NB4 (cell line): ENCODE measurements at regions not wholly inside any gene's neighbourhood (a gene's known extent, or its start where the extent isn't known, plus 50 kb on each side); places are given as distances from the start of the nearest gene placed in this dataset.

Source experiments
- DNase-seq: peaks from one replicate; pipeline ENCODE4 v3.0.0; 2010; ENCODE audit warnings: low read depth
- H3K4me3 ChIP-seq: one replicate; pipeline ENCODE4 v1.5.1; 2011; ENCODE audit warnings: mild to moderate bottlenecking, low read depth, low read length, moderate library complexity
- MYC ChIP-seq: IDR thresholded peaks from 2 replicates; pipeline ENCODE4 v1.6.1; 2011; ENCODE audit warnings: low read depth, low read length
- POLR2A ChIP-seq: IDR thresholded peaks from 2 replicates; pipeline ENCODE4 v1.6.1; 2011; ENCODE audit warnings: mild to moderate bottlenecking; ENCODE audit not compliant: insufficient read length; ENCODE audit errors: extremely low read depth
- TF ChIP-seq, protein P1 (sequence below): IDR thresholded peaks from 2 replicates; pipeline ENCODE4 v1.6.1; 2011; ENCODE audit warnings: low read depth, low read length
- TF ChIP-seq, protein P2 (sequence below): IDR thresholded peaks from one replicate; pipeline ENCODE4 v1.5.1; 2012; ENCODE audit warnings: low read depth, low read length

DNA sequence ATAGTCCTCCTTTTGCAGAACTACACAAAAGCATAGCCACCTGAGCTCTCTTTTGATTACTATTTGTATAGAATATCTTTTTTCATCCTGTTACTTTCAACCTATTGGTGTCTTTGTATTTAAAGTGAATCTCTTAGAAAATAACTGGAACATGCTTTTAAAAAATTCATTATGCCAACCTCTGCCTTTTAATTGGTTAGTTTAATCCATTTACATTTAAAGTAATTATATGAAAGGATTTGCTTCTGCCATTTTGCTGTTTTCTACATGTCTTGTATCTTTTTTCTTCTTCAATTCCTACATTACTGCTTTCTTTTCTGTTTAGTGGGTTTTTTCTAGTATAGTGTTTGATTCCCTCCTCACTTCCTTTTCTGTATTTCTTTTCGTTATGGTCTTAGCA lies 407.5 kb upstream of the ZEB2 start:
- TF ChIP-seq, protein P1, sequence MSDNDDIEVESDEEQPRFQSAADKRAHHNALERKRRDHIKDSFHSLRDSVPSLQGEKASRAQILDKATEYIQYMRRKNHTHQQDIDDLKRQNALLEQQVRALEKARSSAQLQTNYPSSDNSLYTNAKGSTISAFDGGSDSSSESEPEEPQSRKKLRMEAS, result no peak
- TF ChIP-seq MYC, result no peak
- no peak for TF ChIP-seq POLR2A
- TF ChIP-seq, protein P2, sequence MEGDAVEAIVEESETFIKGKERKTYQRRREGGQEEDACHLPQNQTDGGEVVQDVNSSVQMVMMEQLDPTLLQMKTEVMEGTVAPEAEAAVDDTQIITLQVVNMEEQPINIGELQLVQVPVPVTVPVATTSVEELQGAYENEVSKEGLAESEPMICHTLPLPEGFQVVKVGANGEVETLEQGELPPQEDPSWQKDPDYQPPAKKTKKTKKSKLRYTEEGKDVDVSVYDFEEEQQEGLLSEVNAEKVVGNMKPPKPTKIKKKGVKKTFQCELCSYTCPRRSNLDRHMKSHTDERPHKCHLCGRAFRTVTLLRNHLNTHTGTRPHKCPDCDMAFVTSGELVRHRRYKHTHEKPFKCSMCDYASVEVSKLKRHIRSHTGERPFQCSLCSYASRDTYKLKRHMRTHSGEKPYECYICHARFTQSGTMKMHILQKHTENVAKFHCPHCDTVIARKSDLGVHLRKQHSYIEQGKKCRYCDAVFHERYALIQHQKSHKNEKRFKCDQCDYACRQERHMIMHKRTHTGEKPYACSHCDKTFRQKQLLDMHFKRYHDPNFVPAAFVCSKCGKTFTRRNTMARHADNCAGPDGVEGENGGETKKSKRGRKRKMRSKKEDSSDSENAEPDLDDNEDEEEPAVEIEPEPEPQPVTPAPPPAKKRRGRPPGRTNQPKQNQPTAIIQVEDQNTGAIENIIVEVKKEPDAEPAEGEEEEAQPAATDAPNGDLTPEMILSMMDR, result no peak
- DNase-seq, result no peak
- H3K4me3 ChIP-seq, result no peak overlapping the region

DNA sequence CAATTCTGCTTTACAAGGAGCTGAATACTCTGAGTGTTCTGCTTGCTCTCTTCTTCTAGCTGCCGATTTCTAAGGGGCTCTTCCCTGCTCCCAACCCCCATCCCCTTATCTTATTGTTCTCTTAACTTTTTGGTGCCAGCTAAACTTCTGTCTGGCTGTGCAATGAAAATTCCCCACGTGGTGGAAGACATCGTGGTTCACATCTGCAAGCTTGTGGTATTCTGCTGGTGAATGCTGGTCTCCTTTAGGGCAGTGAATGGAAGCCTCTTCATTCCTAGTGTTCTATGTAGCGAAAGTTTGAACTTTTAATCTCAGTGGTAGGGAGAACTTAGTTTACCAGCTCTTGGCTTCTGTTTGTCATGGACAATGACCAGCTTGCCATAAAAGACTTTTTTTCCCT lies 406.0 kb upstream of the ZEB2 start:
- no peak for DNase-seq
- TF ChIP-seq MYC (no peak), POLR2A (no peak)
- TF ChIP-seq, protein P2, result no peak
- TF ChIP-seq, protein P1, result no peak
- H3K4me3 ChIP-seq, result no peak overlapping the region

DNA sequence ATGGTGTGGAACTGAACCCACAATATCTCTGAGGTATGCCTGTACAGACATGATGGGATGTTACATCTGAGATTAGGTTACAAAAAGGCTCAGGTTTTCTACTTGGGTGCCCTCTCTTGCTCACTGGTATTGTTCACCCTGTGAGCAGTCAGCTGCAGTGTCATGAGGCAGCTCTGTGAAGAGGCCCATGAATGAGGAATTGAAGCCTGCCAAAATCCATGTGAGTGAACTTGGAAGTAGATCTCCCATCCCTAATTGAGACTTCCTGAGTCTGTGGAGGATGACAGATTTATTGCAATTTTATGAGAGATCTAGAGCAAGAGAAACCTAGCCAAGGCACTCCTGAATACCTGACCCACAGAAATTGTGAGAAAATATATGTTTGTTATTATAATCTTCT lies 404.9 kb upstream of the ZEB2 start:
- TF ChIP-seq, protein P1, result no peak
- TF ChIP-seq, protein P2, result no peak
- TF ChIP-seq POLR2A (no peak), MYC (no peak)
- no peak overlapping the region for H3K4me3 ChIP-seq
- no peak for DNase-seq

DNA sequence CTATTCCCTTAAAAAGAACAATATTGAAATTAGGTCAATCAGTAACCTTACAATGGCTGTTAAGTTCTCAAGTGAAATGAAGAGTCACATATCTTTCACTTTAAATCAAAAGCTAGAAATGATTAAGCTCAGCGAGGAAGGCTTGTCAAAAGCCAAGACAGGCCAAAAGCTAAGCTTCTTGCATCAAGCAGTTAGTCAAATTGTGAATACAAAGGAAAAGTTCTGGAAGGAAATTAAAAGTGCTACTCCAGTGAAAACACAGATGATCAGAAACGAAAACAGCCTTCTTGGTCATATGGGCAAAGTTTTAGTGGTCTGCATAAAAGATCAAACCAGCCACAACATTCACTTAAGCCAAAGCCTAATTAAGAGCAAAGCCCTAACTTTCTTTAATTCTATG lies 402.6 kb upstream of the ZEB2 start:
- H3K4me3 ChIP-seq, result no peak overlapping the region
- no peak for DNase-seq
- TF ChIP-seq, protein P1, result no peak
- TF ChIP-seq, protein P2, result no peak
- TF ChIP-seq MYC, result no peak
- no peak for TF ChIP-seq POLR2A

DNA sequence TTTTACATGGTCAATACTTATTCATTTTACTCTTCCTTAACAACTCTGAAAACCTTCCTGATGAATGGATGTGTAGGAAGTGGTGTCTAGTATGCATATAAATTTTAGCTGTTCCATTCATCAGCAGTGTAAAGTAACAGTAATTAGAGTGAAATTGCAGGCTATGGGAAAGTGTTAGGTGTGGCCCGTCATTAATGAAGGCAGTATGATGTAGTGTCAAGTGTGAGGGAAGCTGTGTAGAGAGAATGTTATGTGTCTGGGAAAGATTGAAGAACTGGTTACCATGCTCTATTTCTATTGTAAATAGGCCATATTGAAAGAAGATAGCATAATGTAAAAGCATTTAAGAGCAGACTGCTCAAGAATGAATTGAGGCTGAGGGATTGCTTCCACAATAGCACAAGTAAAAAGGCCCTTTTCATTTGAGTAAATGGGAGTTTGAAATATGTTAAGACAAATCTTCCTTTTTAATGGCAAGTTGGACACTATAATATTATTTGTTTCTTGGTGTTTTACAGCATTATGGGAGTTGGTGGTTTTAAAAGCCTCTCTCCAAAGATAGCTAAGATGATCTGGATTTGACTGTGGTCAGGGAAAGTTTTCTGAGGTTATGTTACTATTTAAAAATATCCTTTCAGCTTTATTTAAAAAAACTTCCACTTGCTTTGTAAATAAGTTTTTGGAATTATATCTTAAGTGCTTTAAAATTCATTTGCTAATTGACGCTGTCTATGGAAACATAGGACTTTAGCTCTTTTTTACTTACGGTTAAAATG lies 401.0 kb upstream of the ZEB2 start:
- no peak for TF ChIP-seq MYC
- TF ChIP-seq, protein P1, result no peak
- no peak for TF ChIP-seq POLR2A
- TF ChIP-seq, protein P2, result no peak
- no peak overlapping the region for H3K4me3 ChIP-seq
- no peak for DNase-seq
